ENCODE measurements at regions not wholly inside any gene's neighbourhood (a gene's known extent, or its start where the extent isn't known, plus 50 kb on each side); places are given as distances from the start of the nearest gene placed in this dataset.

GRCh38 chr17:59492091-59492451 lies 73.3 kb upstream of the DHX40 start (continued):
- TF ChIP-seq BCLAF1 (IDR thresholded peaks at IDR 0.05) (no peak), BRCA1 (IDR thresholded peaks at IDR 0.05; ENCODE audit: low read depth, low read length) (no peak), ATF7 (IDR thresholded peaks at IDR 0.05; ENCODE audit: low read depth) (no peak), YBX1 (IDR thresholded peaks at IDR 0.05) (no peak), BMI1 (IDR thresholded peaks at IDR 0.05; ENCODE audit: borderline replicate concordance) (no peak), CHD1 (IDR thresholded peaks at IDR 0.05; ENCODE audit: low read depth, low read length) (no peak)
- TF ChIP-seq, protein P1, sequence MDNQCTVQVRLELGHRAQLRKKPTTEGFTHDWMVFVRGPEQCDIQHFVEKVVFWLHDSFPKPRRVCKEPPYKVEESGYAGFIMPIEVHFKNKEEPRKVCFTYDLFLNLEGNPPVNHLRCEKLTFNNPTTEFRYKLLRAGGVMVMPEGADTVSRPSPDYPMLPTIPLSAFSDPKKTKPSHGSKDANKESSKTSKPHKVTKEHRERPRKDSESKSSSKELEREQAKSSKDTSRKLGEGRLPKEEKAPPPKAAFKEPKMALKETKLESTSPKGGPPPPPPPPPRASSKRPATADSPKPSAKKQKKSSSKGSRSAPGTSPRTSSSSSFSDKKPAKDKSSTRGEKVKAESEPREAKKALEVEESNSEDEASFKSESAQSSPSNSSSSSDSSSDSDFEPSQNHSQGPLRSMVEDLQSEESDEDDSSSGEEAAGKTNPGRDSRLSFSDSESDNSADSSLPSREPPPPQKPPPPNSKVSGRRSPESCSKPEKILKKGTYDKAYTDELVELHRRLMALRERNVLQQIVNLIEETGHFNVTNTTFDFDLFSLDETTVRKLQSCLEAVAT (IDR thresholded peaks at IDR 0.05) = no peak

DNA sequence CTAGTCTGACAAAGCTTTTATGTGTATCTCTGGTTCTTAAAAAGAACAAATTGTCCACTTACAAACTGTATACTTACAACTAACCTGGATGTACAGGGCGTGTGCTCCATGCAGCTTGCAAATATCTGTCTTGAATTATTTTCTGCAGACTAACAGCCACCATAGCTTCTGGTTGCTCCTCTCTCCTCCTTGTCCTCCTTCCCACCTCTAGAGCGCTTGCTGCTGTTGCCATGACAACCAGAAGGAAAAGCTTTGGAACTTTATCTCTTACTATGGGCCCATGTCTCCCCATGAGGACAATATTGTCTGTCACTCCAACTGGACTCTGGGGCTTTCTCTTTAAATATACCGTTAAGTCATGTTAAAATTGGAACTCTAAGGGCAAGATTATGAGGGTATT lies 71.5 kb upstream of the DHX40 start:
- H3K36me3 ChIP-seq (ENCODE audit: control insufficient read depth in 2 of 2, insufficient read depth in 2 of 2, low read length in 1 of 2) = no peaks in the 10 kb centered on the region
- no peak for DNase-seq (ENCODE audit: low read depth, low spot score)
- BruUV-seq (replicated peaks) = no TSS peak
- H3K9me3 ChIP-seq (replicated peaks; ENCODE audit: control insufficient read depth, insufficient read depth, low read length) = no peaks in the 10 kb centered on the region
- RAD21 ChIA-PET (ENCODE audit: unreplicated experiment) = no interaction called here
- POLR2A ChIA-PET = interaction anchor here (0.5 kb wide), 1 partner anchor 1712 kb away, joined by 5 read pairs; no protein-coding TSS in a partner anchor
- no peaks in the 10 kb centered on the region for H3K27me3 ChIP-seq (replicated peaks in 1 of 2; ENCODE audit: control insufficient read depth in 2 of 2, insufficient read depth in 2 of 2, low read length in 1 of 2)
- no peaks in the 10 kb centered on the region for H3K4me1 ChIP-seq (ENCODE audit: control insufficient read depth, insufficient read depth, low read length)
- H3K4me2 ChIP-seq (ENCODE audit: control insufficient read depth, insufficient read depth) = no peak overlapping the region
- no peak for ATAC-seq
- SMC1A ChIA-PET (ENCODE audit: uncharacterized antibody, unreplicated experiment) = no interaction called here
- H3K4me3 ChIP-seq = no peak overlapping the region
- WGBS (ENCODE audit: insufficient coverage, insufficient replicate concordance, low lambda C conversion rate, missing lambda C conversion rate) = 19% methylated on average over 3 of the region's 3 CpGs
- in situ Hi-C loops (cut with MboI) = no loop called here
- H3K9ac ChIP-seq (ENCODE audit: control insufficient read depth, insufficient read depth, low read length) = no peak overlapping the region
- H3K79me2 ChIP-seq (ENCODE audit: control insufficient read depth, insufficient read depth, low read length) = no peaks in the 10 kb centered on the region
- no peak overlapping the region for H2AFZ ChIP-seq (ENCODE audit: control insufficient read depth, low read depth, low read length)
- CTCF ChIA-PET = interaction anchor here (0.7 kb wide), 1 partner anchor 11 kb away, joined by 3 read pairs; no protein-coding TSS in a partner anchor
- H3K27ac ChIP-seq (ENCODE audit: control insufficient read depth, insufficient read depth) = no peak overlapping the region
- FAIRE-seq = no peak
- no peaks in the 10 kb centered on the region for H4K20me1 ChIP-seq (ENCODE audit: control insufficient read depth, insufficient read depth)
- intact Hi-C loops (cut with micrococcal nuclease; ENCODE audit: unreplicated experiment) = no loop called here
- TF ChIP-seq, protein P2, sequence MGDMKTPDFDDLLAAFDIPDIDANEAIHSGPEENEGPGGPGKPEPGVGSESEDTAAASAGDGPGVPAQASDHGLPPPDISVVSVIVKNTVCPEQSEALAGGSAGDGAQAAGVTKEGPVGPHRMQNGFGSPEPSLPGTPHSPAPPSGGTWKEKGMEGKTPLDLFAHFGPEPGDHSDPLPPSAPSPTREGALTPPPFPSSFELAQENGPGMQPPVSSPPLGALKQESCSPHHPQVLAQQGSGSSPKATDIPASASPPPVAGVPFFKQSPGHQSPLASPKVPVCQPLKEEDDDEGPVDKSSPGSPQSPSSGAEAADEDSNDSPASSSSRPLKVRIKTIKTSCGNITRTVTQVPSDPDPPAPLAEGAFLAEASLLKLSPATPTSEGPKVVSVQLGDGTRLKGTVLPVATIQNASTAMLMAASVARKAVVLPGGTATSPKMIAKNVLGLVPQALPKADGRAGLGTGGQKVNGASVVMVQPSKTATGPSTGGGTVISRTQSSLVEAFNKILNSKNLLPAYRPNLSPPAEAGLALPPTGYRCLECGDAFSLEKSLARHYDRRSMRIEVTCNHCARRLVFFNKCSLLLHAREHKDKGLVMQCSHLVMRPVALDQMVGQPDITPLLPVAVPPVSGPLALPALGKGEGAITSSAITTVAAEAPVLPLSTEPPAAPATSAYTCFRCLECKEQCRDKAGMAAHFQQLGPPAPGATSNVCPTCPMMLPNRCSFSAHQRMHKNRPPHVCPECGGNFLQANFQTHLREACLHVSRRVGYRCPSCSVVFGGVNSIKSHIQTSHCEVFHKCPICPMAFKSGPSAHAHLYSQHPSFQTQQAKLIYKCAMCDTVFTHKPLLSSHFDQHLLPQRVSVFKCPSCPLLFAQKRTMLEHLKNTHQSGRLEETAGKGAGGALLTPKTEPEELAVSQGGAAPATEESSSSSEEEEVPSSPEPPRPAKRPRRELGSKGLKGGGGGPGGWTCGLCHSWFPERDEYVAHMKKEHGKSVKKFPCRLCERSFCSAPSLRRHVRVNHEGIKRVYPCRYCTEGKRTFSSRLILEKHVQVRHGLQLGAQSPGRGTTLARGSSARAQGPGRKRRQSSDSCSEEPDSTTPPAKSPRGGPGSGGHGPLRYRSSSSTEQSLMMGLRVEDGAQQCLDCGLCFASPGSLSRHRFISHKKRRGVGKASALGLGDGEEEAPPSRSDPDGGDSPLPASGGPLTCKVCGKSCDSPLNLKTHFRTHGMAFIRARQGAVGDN (IDR thresholded peaks at IDR 0.05) = no peak
- TF ChIP-seq, protein P3, sequence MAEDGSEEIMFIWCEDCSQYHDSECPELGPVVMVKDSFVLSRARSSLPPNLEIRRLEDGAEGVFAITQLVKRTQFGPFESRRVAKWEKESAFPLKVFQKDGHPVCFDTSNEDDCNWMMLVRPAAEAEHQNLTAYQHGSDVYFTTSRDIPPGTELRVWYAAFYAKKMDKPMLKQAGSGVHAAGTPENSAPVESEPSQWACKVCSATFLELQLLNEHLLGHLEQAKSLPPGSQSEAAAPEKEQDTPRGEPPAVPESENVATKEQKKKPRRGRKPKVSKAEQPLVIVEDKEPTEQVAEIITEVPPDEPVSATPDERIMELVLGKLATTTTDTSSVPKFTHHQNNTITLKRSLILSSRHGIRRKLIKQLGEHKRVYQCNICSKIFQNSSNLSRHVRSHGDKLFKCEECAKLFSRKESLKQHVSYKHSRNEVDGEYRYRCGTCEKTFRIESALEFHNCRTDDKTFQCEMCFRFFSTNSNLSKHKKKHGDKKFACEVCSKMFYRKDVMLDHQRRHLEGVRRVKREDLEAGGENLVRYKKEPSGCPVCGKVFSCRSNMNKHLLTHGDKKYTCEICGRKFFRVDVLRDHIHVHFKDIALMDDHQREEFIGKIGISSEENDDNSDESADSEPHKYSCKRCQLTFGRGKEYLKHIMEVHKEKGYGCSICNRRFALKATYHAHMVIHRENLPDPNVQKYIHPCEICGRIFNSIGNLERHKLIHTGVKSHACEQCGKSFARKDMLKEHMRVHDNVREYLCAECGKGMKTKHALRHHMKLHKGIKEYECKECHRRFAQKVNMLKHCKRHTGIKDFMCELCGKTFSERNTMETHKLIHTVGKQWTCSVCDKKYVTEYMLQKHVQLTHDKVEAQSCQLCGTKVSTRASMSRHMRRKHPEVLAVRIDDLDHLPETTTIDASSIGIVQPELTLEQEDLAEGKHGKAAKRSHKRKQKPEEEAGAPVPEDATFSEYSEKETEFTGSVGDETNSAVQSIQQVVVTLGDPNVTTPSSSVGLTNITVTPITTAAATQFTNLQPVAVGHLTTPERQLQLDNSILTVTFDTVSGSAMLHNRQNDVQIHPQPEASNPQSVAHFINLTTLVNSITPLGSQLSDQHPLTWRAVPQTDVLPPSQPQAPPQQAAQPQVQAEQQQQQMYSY (CRISPR knock-in tag; IDR thresholded peaks at IDR 0.05) = no peak
- no peak for TF ChIP-seq ATF7 (IDR thresholded peaks at IDR 0.05; ENCODE audit: low read depth)
- TF ChIP-seq FOXK2 (IDR thresholded peaks at IDR 0.05) = no peak
- TF ChIP-seq HCFC1 (IDR thresholded peaks at IDR 0.05; ENCODE audit: low read length) = no peak
- TF ChIP-seq IKZF1 (conservative IDR thresholded peaks at IDR 0.05) = no peak
